ENCODE measurements at regions not wholly inside any gene's neighbourhood (a gene's known extent, or its start where the extent isn't known, plus 50 kb on each side); places are given as distances from the start of the nearest gene placed in this dataset.
"Not testable (repeated sequence)": the region's sequence is repeated elsewhere in the genome, so short reads cannot be mapped to it uniquely, and the experiment has no call there.

DNA sequence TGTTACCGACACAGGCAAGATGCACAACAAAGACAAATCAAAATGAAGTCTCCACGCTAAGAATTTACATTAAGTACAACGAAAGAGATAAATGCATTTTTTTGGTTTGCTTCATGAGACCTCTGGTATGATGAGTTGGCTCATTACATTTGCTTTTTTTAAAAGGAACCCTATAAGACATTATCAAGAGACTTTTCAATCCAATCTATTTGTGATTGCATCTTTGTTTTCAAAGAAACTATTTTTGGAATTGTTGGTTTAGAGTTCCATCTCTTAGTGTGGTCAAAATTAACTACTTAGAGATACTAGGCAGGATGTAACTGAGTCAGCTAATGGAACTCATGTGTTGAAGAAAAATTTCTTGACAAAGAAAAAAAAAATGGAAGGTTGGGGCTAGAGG lies 200.1 kb downstream of the ZC3H11B start:
- POLR2A ChIA-PET, result no interaction called here

DNA sequence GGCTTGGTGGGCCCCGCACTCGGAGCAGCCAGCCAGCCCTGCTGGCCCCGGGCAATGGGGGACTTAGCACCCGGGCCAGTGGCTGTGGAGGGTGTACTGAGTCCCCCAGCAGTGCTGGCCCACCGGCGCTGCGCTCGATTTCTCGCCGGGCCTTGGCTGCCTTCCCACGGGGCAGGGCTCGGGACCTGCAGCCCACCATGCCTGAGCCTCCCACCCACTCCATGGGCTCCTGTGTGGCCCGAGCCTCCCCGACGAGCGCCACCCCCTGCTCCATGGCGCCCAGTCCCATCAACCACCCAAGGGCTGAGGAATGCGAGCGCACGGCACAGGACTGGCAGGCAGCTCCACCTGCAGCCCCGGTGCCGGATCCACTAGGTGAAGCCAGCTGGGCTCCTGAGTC lies 202.2 kb downstream of the ZC3H11B start:
- H3K36me3 ChIP-seq (ENCODE audit: control insufficient read depth in 1 of 2, insufficient read depth in 2 of 2, low read length in 2 of 2); POLR2A ChIA-PET; H3K4me2 ChIP-seq (ENCODE audit: low read length); ATAC-seq; H3K4me1 ChIP-seq (ENCODE audit: control insufficient read depth in 1 of 2, insufficient read depth in 2 of 2, low read length in 2 of 2); RAD21 ChIA-PET (ENCODE audit: low non-redundant PET in 1 of 2, low total read pairs in 2 of 2, uncharacterized antibody in 2 of 2, unreplicated experiment in 2 of 2); BruUV-seq (replicated peaks); DNase-seq (ENCODE audit: low read depth, low spot score); H4K20me1 ChIP-seq (ENCODE audit: insufficient read depth); H3K27me3 ChIP-seq (ENCODE audit: insufficient read depth, low read length); H3K9ac ChIP-seq (ENCODE audit: low read length); H3K79me2 ChIP-seq (ENCODE audit: insufficient read depth, low read length); H2AFZ ChIP-seq (ENCODE audit: low read depth, low read length, poor library complexity, severe bottlenecking); H3K9me2 ChIP-seq (ENCODE audit: insufficient read depth); H3K4me3 ChIP-seq (replicated peaks in 1 of 2; ENCODE audit: low read depth in 1 of 2, low read length in 2 of 2); H3K27ac ChIP-seq (ENCODE audit: low read depth, low read length); H3K9me3 ChIP-seq (ENCODE audit: control insufficient read depth in 1 of 2, insufficient read depth in 1 of 2, low read depth in 1 of 2, low read length in 2 of 2); CTCF ChIA-PET: not testable (repeated sequence)
- intact Hi-C loops (cut with micrococcal nuclease), result loop anchor here (10.0 kb wide), 1 partner anchor 404 kb away; no protein-coding TSS in a partner anchor

More for the DNA sequence above, 200.1 kb downstream of the ZC3H11B start:
- BruUV-seq (replicated peaks), result no TSS peak
- RAD21 ChIA-PET (ENCODE audit: low non-redundant PET in 1 of 2, low total read pairs in 2 of 2, uncharacterized antibody in 2 of 2, unreplicated experiment in 2 of 2), result no interaction called here
- H2AFZ ChIP-seq (ENCODE audit: low read depth, low read length, poor library complexity, severe bottlenecking), result no peak overlapping the region
- no peaks in the 10 kb centered on the region for H4K20me1 ChIP-seq (ENCODE audit: insufficient read depth)
- no peaks in the 10 kb centered on the region for H3K27me3 ChIP-seq (ENCODE audit: insufficient read depth, low read length)
- no peaks in the 10 kb centered on the region for H3K9me3 ChIP-seq (ENCODE audit: control insufficient read depth in 1 of 2, insufficient read depth in 1 of 2, low read depth in 1 of 2, low read length in 2 of 2)
- intact Hi-C loops (cut with micrococcal nuclease), result loop anchor here (10.0 kb wide), 1 partner anchor 402 kb away; no protein-coding TSS in a partner anchor
- ATAC-seq, result no peak
- no peak for DNase-seq (ENCODE audit: low read depth, low spot score)
- no peaks in the 10 kb centered on the region for H3K4me1 ChIP-seq (ENCODE audit: control insufficient read depth in 1 of 2, insufficient read depth in 2 of 2, low read length in 2 of 2)
- no peak overlapping the region for H3K4me2 ChIP-seq (ENCODE audit: low read length)
- CTCF ChIA-PET, result no interaction called here
- no peaks in the 10 kb centered on the region for H3K79me2 ChIP-seq (ENCODE audit: insufficient read depth, low read length)
- H3K4me3 ChIP-seq (replicated peaks in 1 of 2; ENCODE audit: low read depth in 1 of 2, low read length in 2 of 2), result no peak overlapping the region
- H3K9ac ChIP-seq (ENCODE audit: low read length), result no peak overlapping the region
- no peak overlapping the region for H3K27ac ChIP-seq (ENCODE audit: low read depth, low read length)
- no peaks in the 10 kb centered on the region for H3K36me3 ChIP-seq (ENCODE audit: control insufficient read depth in 1 of 2, insufficient read depth in 2 of 2, low read length in 2 of 2)
- no peaks in the 10 kb centered on the region for H3K9me2 ChIP-seq (ENCODE audit: insufficient read depth)
- TF ChIP-seq POLR2AphosphoS5 (IDR thresholded peaks at IDR 0.05; ENCODE audit: low read depth, low read length) (no peak), EGR1 (IDR thresholded peaks at IDR 0.05; ENCODE audit: low read depth) (no peak), YY1 (IDR thresholded peaks at IDR 0.05; ENCODE audit: extremely low read depth, insufficient replicate concordance, low read depth, low read length) (no peak), CBX3 (IDR thresholded peaks at IDR 0.05; ENCODE audit: low read depth) (no peak), CEBPB (IDR thresholded peaks at IDR 0.05; ENCODE audit: low read depth) (no peak), ELF1 (IDR thresholded peaks at IDR 0.05; ENCODE audit: borderline replicate concordance, low read depth) (no peak), ATF3 (IDR thresholded peaks at IDR 0.05) (no peak), SRF (IDR thresholded peaks at IDR 0.05; ENCODE audit: low read depth) (no peak)

All from HCT116 (cell line).